H7 (cell line): ENCODE measurements at regions not wholly inside any gene's neighbourhood (a gene's known extent, or its start where the extent isn't known, plus 50 kb on each side); places are given as distances from the start of the nearest gene placed in this dataset.

ENCODE experiments used
- DNase-seq: peaks from one replicate; pipeline ENCODE4 v3.0.0; 2012
- H3K27me3 ChIP-seq: 2 replicates; pipeline ENCODE4 v1.6.0; 2011; ENCODE audit warnings: mild to moderate bottlenecking, low read length; ENCODE audit not compliant: control insufficient read depth, insufficient read depth
- H3K36me3 ChIP-seq: replicated peaks from 2 replicates; pipeline ENCODE4 v1.5.1; 2011; ENCODE audit warnings: low read length; ENCODE audit not compliant: control insufficient read depth, insufficient read depth
- H3K4me3 ChIP-seq: 2 replicates; pipeline ENCODE4 v1.5.1; 2011; ENCODE audit warnings: low read depth, mild to moderate bottlenecking, control low read depth, low read length, moderate library complexity; ENCODE audit not compliant: insufficient read depth

DNA sequence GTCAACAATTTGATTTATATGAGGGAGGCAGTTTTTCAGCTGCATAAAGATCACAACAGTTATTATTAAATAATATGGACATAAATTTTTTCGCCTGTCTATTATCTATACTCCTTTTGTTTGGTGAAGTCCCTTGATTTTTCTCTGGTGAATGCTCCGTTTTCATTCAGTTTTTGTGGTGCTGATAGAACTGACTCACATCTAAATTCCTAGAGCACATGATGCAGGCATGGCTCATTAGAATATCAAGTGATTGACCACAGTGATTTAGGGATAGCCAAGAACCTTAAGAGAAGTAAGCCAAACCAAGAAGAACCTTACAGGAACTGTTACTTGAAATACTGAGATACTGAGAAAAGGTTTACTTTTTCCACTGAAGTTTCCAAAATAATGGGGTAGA lies 208.9 kb downstream of the PRR20E start:
- no peaks in the 10 kb centered on the region for H3K36me3 ChIP-seq

DNA sequence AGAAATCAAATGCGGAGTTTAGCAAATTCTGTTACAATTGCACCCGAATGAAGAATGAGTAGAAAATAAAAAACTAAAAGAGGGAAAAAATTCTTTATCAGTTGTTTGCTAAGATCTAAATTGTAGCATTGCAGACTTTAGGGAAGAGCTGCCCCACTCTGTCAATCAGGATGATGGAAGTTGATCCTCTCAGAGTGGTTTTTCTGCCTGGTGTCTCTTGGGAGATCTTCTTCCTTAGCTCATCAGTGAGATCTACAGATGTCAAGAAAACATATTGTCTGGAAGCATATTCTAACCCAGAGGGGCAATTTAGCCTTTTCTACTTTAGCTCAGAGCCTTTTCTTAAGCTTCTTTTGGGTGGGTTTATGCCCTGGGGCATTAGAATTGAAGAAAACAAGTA lies 223.2 kb upstream of the PCDH17 start:
- no peaks in the 10 kb centered on the region for H3K27me3 ChIP-seq
- no peaks in the 10 kb centered on the region for H3K36me3 ChIP-seq
- no peak for DNase-seq
- no peak overlapping the region for H3K4me3 ChIP-seq

More for the DNA sequence above, 208.9 kb downstream of the PRR20E start:
- DNase-seq = no peak
- Histone ChIP-seq H3K4me3 (no peak overlapping the region), H3K27me3 (no peaks in the 10 kb centered on the region)

DNA sequence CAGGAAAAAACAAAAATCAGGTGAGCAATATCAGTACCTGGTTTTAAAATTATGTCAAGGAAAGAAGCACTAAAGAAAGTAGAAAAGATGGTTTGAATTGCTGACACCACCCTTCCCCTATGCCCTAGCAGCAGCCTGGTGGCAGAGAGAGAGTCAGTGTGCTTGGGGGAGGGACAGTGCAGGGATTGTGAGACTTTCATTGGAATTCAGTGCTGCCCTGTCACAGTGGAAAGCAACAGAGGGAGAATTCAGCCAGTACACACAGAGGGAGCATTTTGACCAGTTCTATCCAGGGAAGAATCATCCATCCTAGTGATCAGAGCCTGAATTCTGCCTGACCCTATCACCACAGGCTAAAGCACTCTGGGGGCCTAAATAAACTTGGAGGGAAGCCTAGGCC lies 222.4 kb upstream of the PCDH17 start:
- no peaks in the 10 kb centered on the region for H3K27me3 ChIP-seq
- no peak overlapping the region for H3K4me3 ChIP-seq
- no peak for DNase-seq
- H3K36me3 ChIP-seq = no peaks in the 10 kb centered on the region

DNA sequence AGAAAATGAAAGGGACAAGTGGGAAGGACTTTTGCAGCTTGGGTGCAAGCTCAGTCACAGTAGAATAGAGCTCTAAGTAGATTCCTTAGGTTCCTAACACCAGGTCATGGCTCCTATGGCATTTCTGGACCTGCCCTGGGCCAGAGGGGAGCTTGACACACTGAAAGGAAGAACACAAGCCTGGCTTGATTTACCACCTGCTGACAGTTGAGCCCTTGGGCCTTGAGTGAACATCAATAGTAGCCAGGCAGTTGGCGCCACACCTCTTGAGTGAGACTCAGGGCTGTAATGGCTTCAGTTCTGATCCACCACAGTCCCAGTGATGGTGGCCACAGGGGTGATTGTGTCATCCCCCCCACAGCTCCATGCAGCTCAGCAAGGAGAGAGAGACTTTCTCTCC lies 221.9 kb upstream of the PCDH17 start:
- no peak for DNase-seq
- Histone ChIP-seq H3K4me3 (no peak overlapping the region), H3K36me3 (no peaks in the 10 kb centered on the region), H3K27me3 (no peaks in the 10 kb centered on the region)

DNA sequence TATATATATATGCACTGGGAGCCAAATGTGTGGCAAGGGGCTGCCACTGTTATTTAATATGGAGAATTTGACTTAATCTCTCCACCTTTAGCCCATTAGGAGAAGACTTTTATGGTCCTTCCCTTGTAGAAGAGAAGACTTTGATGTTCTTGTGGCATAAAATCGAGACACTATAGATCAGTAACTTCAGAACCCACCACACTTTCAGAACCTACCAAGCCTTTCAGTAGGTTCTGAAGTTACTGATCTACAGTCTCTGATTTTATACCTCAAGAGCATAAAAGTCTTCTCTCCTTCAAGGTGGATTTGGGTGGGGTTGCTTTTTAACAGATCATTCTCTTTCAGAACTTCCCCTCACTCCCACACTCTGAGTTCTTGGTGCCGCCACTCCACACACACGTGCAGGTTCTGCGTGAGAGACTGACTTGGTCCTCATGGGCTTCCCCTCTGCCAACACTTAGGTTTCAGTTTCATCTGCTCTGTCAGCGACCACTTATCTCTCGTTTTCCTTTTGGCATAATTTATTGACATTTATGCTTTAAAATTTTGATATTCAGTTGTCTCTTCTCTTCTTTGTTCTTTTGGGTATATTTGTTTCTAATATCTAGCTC lies 213.4 kb upstream of the PCDH17 start:
- DNase-seq = no peak
- H3K36me3 ChIP-seq = no peaks in the 10 kb centered on the region
- no peak overlapping the region for H3K4me3 ChIP-seq
- no peaks in the 10 kb centered on the region for H3K27me3 ChIP-seq

DNA sequence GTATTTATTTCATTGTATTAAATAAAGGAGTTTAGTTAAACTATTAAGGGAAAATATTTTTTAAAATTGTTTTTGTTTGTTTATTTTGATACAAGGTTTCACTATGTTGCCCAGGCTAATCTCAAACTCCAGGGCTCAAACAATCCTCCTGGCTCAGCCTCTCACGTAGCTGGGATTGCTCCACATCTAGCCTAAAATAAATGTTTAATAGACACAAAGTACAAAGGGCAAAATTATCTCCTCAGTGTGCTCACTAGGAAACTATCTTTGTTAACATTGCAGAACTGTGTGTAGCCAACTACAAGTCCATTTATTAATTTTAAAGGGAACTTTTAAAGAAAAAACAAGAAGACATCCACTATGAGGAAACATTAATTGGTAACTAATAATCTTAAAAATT lies 207.2 kb upstream of the PCDH17 start:
- Histone ChIP-seq H3K4me3 (no peak overlapping the region), H3K36me3 (no peaks in the 10 kb centered on the region), H3K27me3 (no peaks in the 10 kb centered on the region)
- no peak for DNase-seq

DNA sequence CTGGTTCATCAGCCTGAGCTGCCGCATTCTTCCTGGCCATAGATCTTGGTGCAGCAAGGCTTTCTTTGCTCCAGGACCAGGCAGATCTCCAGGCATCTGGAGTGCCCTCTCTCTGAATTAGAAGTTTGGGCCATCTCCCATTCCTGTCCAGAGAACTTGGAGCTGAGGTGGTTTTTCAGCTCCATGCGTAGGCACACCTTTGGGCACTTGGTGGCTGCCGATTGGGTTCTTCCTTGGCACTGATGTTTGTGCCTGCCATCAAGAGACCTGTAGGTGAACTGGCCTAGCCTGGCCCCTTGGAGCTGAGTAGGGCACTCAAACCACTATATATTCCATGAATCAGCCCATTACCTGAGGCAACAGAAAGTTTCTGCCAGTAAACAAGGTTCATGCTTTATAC lies 206.0 kb upstream of the PCDH17 start:
- no peak for DNase-seq
- no peaks in the 10 kb centered on the region for H3K36me3 ChIP-seq
- H3K27me3 ChIP-seq = no peaks in the 10 kb centered on the region
- H3K4me3 ChIP-seq = no peak overlapping the region

DNA sequence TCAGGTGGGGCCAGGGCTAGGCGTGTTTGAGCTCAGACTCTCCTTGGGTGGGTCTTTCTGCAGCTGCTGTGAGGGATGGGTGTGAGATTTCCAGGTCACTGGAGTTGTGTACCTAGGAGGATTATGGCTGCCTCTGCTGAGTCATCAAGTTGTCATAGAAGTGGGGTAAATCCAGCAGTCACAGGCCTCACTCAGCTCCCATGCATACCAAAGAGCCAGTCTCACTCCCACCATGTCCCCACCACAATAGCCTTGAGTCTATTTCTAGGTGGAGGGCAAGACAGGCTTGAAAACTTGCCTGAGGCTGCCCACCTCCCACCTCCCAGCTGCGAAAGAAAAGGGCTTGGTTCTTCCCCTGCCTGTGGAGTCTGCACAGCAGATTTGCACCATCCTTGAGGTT lies 194.0 kb upstream of the PCDH17 start:
- H3K27me3 ChIP-seq = no peaks in the 10 kb centered on the region
- H3K4me3 ChIP-seq = no peak overlapping the region
- no peak for DNase-seq
- H3K36me3 ChIP-seq = no peaks in the 10 kb centered on the region

DNA sequence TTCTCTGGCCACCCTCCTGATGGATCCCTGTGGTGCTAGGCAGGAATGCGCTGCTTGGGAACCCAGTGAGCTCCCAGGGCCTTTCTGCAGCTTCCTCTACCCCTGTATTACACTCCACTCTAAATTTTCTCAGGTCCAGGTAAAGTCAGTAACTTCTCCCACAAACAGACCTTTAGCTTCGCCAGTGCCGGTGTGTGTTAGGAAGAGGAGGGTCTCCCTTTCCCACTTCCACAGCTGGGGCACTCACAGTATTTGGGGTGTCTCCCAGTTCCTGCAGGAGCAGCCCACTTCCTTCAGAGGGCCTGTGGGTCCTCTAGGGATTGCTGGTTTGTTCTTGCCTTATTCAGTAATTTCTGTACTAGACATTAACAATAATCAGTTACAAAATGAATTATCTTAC lies 193.5 kb upstream of the PCDH17 start:
- Histone ChIP-seq H3K27me3 (no peaks in the 10 kb centered on the region), H3K36me3 (no peaks in the 10 kb centered on the region), H3K4me3 (no peak overlapping the region)
- no peak for DNase-seq

DNA sequence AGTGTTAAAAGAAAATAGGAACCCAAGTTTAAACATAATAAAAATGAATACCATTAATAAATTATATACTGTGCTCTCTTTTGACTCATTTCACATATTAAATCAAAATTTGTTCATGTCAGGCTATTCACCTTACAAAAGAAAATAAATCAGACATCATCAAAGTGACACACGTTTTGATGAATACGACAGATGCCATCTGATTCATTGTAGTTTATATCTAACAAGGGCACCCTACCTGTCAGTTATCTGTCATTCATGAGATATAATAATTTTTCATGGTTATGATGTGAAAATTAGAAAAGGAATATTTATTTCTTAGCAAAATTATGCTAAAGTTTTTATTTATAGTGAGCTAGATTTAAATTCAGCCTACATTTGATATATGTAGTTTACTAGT lies 188.1 kb upstream of the PCDH17 start:
- Histone ChIP-seq H3K36me3 (no peaks in the 10 kb centered on the region), H3K27me3 (no peaks in the 10 kb centered on the region), H3K4me3 (no peak overlapping the region)
- no peak for DNase-seq

DNA sequence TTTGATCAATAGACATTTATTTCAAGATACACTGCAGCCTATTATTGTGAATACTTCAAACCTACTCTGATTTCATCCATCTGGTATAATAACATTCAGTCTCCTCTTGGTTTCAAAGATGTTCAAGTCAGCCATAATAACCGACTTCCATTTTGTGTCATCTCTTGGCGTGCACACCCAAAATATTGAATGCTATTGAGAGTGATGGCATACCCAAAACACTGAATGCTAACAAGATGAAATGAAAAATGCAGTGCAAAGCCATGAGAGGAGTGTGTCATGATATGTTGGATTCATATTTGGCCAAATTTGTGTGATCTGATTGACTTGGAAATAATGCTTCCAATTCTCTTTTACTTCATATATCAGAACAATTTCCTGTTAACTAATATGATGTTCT lies 181.2 kb upstream of the PCDH17 start:
- Histone ChIP-seq H3K36me3 (no peaks in the 10 kb centered on the region), H3K4me3 (no peak overlapping the region), H3K27me3 (no peaks in the 10 kb centered on the region)
- no peak for DNase-seq

DNA sequence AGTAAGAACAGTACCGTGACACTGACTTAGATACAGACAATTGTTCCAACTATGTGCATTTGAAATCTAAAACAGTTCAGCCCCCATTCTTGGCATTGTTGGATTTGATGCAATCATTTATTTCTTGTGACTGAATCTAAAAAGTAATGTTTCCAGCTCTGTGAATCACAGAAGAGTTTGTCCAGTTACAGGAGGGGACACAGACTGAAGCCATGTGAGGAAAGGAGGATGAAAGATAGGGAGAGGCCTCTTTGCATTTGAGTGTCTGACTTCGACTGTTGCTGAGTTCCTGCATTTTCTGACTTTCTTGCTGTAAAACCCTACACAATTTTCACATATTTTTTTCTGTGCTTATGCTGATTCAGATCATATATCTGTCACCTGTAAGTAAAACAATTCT lies 179.3 kb upstream of the PCDH17 start:
- no peak for DNase-seq
- H3K4me3 ChIP-seq = no peak overlapping the region
- no peaks in the 10 kb centered on the region for H3K27me3 ChIP-seq
- no peaks in the 10 kb centered on the region for H3K36me3 ChIP-seq

DNA sequence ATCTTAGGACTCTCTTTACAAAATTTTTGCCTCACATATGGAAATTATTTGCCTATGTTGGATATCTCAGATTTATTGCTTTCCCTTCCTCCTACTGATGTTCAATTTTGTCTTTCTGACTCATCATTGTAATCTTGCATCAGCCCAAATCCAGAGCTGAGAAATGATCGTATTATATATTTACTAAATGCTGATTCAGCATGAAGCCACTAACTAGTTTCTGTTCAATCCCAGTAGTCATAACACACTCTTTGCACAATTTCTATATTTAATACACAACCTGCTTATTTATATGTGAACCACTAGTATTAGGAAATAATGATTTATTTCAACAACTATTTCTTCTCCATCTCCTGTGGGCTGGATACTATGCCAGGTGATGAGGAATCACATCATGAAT lies 161.1 kb upstream of the PCDH17 start:
- Histone ChIP-seq H3K36me3 (no peaks in the 10 kb centered on the region), H3K4me3 (no peak overlapping the region), H3K27me3 (no peaks in the 10 kb centered on the region)
- no peak for DNase-seq

DNA sequence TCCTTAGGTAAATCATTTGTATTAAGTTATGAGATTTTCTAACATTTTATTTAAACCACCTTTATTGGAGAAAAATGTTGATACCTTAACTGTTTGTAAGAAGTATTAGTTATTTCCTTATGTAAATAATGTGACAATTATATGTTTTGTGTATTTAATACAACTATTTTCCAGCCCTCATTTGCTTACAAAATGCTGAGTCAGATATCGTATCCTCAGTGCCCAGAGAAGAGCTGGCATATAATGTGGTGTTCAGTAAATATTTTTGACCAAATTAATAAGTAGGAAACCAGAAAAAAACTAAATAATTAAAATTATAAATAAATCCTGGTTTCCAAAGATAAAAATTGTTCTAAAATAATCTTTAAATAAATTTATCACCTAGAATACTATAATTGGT lies 140.2 kb upstream of the PCDH17 start:
- Histone ChIP-seq H3K4me3 (no peak overlapping the region), H3K36me3 (no peaks in the 10 kb centered on the region), H3K27me3 (no peaks in the 10 kb centered on the region)
- no peak for DNase-seq

DNA sequence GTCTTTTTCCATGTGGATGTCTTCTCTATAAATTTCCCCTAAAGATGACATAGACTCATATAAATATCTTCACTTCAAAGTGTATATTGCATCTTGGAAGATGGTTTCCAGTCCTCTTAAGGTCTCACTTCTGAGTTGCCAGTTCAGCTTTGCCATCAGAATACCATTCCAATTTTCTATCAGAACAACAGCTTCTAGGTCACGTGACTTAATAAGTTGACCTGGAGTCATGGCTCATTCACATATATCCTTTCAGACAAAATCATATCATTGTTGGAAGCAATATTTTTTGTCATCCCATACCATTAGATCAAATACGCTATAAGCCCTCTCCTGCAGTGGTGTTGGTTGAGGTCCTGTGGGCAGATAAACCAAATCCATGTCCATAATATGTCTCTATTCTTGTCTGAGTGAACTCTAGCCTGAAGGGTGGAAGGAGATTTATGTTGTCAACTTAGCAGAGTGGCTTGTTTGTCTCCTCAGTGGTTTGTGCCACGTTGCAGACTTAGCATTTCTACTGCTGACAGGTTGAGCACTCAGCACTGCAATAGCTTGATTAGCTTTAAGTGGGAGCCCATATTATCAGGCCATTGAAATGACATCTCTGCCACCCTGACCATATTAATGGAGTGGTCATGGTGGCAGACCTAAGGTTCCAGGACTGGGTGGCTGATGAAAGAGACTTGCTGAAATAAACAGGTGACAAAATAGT lies 123.6 kb upstream of the PCDH17 start:
- Histone ChIP-seq H3K27me3 (no peaks in the 10 kb centered on the region), H3K36me3 (no peaks in the 10 kb centered on the region), H3K4me3 (no peak overlapping the region)
- DNase-seq = no peak

DNA sequence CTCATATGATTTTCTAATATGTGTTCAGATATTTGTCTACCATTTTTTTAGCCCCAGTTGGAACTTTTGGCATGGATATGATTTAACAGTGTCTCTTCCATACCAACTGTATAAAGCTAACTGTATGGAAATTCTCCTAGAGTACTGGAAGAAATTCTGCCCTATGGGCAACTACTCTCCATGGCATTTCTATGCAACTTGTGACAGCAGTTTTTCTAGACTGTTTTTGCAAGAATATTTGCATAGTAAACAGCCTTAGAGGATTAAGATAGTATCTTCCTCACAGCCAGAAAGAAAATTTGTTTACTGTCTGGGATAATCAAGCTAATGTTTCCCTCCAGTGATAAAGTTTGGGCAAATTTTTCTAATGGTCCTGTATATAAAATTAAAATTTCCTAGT lies 119.9 kb upstream of the PCDH17 start:
- DNase-seq = no peak
- no peaks in the 10 kb centered on the region for H3K27me3 ChIP-seq
- H3K36me3 ChIP-seq = no peaks in the 10 kb centered on the region
- no peak overlapping the region for H3K4me3 ChIP-seq
